ENCODE measurements at regions not wholly inside any gene's neighbourhood (a gene's known extent, or its start where the extent isn't known, plus 50 kb on each side); places are given as distances from the start of the nearest gene placed in this dataset.

GRCh38 chr5:73229271-73229670 lies 56.3 kb downstream of the TMEM174 start:
- Mint-ChIP-seq H3K9me3 (no peaks in the 10 kb centered on the region), H3K27ac (ENCODE audit: unreplicated experiment) (no peak overlapping the region), H3K36me3 (ENCODE audit: low read depth) (peaks cover 3% of the 10 kb centered on the region), H3K27me3 (ENCODE audit: low read depth) (peaks cover 98% of the 10 kb centered on the region), H3K4me3 (no peak overlapping the region), H3K4me1 (peaks cover under 1% of the 10 kb centered on the region)
- no peak for DNase-seq (ENCODE audit: low read depth, low spot score)
- TF ChIP-seq CTCF (conservative IDR thresholded peaks at IDR 0.05): no peak

DNA sequence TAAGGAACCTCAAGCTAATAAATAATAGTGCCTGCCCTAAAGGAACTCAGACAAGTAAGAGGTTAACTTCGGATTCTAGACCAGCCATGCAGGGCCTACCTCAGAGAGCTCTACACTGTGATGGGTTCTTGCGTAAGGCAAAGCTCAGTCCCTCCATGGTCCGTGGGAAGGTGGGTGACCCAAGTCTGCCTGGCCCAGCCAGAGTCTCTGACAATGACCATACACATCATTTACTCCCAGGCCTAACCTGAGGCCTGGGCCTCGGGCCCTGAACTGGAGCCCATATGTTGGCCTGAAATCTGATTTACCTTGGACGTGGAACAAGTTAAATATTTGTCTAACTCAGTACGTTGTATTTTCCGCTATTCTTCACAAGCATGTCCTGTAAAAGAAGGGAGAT lies 55.1 kb downstream of the TMEM174 start:
- no peaks in the 10 kb centered on the region for H3K4me1 Mint-ChIP-seq
- DNase-seq (ENCODE audit: low read depth, low spot score): no peak
- TF ChIP-seq CTCF (conservative IDR thresholded peaks at IDR 0.05): no peak
- peaks cover 100% of the 10 kb centered on the region for H3K27me3 Mint-ChIP-seq (ENCODE audit: low read depth)
- H3K36me3 Mint-ChIP-seq (ENCODE audit: low read depth): peaks cover 3% of the 10 kb centered on the region
- no peaks in the 10 kb centered on the region for H3K9me3 Mint-ChIP-seq
- no peak overlapping the region for H3K27ac Mint-ChIP-seq (ENCODE audit: unreplicated experiment)
- no peak overlapping the region for H3K4me3 Mint-ChIP-seq

All from neural crest cell (in vitro differentiated cells).